Body of pancreas (tissue), 4 donors: ENCODE measurements at regions not wholly inside any gene's neighbourhood (a gene's known extent, or its start where the extent isn't known, plus 50 kb on each side); places are given as distances from the start of the nearest gene placed in this dataset.

ENCODE experiments used
- POLR2A ChIP-seq, 3 donors: fragments of 450-650 bp; IDR thresholded peaks; one replicate each; pipeline ENCODE4 v1.6.1; 2016; ENCODE audit warnings: antibody characterized with exemption in 3 of 3, mild to moderate bottlenecking in 2 of 3
- TF ChIP-seq, protein P1 (sequence below), 7 experiments: fragments of 450-650 bp in 4 of 7; fragments of 200-600 bp in 3 of 7; sonication (generic) in 3 of 7; IDR thresholded peaks; one replicate each; pipeline ENCODE4 v1.5.1; 2016 to 2019; ENCODE audit warnings: antibody characterized with exemption in 7 of 7

DNA sequence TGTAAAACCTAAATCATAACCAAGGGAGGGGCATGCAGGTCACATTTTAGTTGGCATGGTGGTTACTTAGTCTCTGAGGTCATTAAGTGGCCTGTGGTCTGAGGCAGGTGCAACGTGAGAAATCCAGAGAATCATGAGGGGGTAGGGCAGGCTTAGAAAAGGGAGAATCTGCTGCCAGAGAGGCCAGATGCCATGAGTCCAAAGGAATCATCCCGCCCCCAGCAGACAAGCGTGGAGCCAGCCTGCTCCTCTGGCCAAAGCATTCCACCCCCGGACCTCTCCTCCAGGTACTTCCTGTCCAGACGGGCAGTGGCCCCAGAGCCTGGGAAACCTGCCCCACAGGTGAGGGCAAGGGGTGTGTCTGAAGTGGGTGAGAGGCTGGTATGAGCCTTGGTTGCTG, 196.4 kb upstream of the ZNF32 start:
- TF ChIP-seq, protein P1, sequence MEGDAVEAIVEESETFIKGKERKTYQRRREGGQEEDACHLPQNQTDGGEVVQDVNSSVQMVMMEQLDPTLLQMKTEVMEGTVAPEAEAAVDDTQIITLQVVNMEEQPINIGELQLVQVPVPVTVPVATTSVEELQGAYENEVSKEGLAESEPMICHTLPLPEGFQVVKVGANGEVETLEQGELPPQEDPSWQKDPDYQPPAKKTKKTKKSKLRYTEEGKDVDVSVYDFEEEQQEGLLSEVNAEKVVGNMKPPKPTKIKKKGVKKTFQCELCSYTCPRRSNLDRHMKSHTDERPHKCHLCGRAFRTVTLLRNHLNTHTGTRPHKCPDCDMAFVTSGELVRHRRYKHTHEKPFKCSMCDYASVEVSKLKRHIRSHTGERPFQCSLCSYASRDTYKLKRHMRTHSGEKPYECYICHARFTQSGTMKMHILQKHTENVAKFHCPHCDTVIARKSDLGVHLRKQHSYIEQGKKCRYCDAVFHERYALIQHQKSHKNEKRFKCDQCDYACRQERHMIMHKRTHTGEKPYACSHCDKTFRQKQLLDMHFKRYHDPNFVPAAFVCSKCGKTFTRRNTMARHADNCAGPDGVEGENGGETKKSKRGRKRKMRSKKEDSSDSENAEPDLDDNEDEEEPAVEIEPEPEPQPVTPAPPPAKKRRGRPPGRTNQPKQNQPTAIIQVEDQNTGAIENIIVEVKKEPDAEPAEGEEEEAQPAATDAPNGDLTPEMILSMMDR (IDR thresholded peaks at IDR 0.05) = no peak
- TF ChIP-seq POLR2A (IDR thresholded peaks at IDR 0.05) = no peak
